Tibial nerve (tissue), 3 donors: ENCODE measurements at regions not wholly inside any gene's neighbourhood (a gene's known extent, or its start where the extent isn't known, plus 50 kb on each side); places are given as distances from the start of the nearest gene placed in this dataset.

Source experiments
- CTCF ChIP-seq, 5 experiments: fragments of 200-600 bp in 3 of 5; fragments of 450-650 bp in 2 of 5; sonication (generic) in 3 of 5; IDR thresholded peaks; one replicate each; pipeline ENCODE4 v1.5.1; 2016 to 2019; ENCODE audit warnings: antibody characterized with exemption in 5 of 5, mild to moderate bottlenecking in 3 of 5, moderate library complexity in 2 of 5
- POLR2A ChIP-seq, 2 donors: fragments of 450-650 bp; IDR thresholded peaks; one replicate each; pipeline ENCODE4 v1.6.1; 2017; ENCODE audit warnings: antibody characterized with exemption in 2 of 2, mild to moderate bottlenecking in 2 of 2, moderate library complexity in 2 of 2

DNA sequence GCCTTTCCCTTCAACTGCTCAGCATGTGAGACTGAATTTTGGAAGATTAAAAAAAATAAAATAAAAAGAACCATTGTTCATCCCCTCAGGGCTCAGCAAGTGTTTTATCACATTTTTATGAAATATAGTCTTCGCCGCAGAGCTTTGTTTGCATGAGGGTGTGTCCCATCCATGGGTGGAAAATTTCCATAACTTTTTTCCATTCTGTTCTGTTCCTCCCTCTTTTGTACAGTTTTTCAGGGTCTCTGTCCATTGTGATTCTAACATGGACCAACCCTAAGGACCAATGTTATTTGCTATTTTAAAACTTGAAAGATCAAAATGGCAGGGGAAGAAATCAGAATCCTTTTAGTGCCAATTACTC lies 213.3 kb upstream of the SGK1 start:
- TF ChIP-seq CTCF (IDR thresholded peaks at IDR 0.05) = no peak
- no peak for TF ChIP-seq POLR2A (IDR thresholded peaks at IDR 0.05)
